Breast epithelium (tissue), 4 donors: ENCODE measurements at regions not wholly inside any gene's neighbourhood (a gene's known extent, or its start where the extent isn't known, plus 50 kb on each side); places are given as distances from the start of the nearest gene placed in this dataset.
"Not testable (repeated sequence)": the region's sequence is repeated elsewhere in the genome, so short reads cannot be mapped to it uniquely, and the experiment has no call there.

Source experiments
- DNase-seq, 2 donors: peaks; one replicate each; pipeline ENCODE4 v3.0.0-alpha.2; 2019; ENCODE audit warnings: low spot score in 2 of 2
- H3K27ac ChIP-seq, 2 donors: fragments of 200-600 bp; sonication (generic) in 1 of 2; one replicate each; pipeline ENCODE4 v1.5.1; 2016 to 2019; ENCODE audit warnings: mild to moderate bottlenecking in 1 of 2
- H3K27me3 ChIP-seq, 2 donors: fragments of 200-600 bp; sonication (generic) in 1 of 2; one replicate each; pipeline versions ENCODE4 v1.5.1 to v1.6.0; 2017 to 2019; ENCODE audit warnings: control low read depth in 1 of 2, mild to moderate bottlenecking in 1 of 2
- H3K36me3 ChIP-seq: fragments of 200-600 bp; one replicate; pipeline ENCODE4 v1.5.1; 2019
- H3K4me1 ChIP-seq, 2 donors: fragments of 200-600 bp; sonication (generic); one replicate each; pipeline ENCODE4 v1.5.1; 2016 to 2019; ENCODE audit warnings: control low read depth in 1 of 2
- H3K4me3 ChIP-seq, 3 donors: fragments of 200-600 bp; sonication (generic); 1 replicate in 2 of 3; 2 replicates in 1 of 3; pipeline ENCODE4 v1.5.1; 2016 to 2019; ENCODE audit warnings: mild to moderate bottlenecking in 3 of 3, moderate library complexity in 2 of 3
- H3K9me3 ChIP-seq, 2 donors: fragments of 200-600 bp; sonication (generic) in 1 of 2; one replicate each; pipeline ENCODE4 v1.5.1; 2016 to 2019; ENCODE audit warnings: control low read depth in 1 of 2
- POLR2A ChIP-seq: fragments of 450-650 bp; IDR thresholded peaks from one replicate; pipeline ENCODE4 v1.6.1; 2016; ENCODE audit warnings: antibody characterized with exemption, mild to moderate bottlenecking, moderate library complexity
- POLR2AphosphoS5 ChIP-seq, 3 donors: sonication (generic); formaldehyde crosslinking; IDR thresholded peaks; one replicate each; pipeline ENCODE4 v1.6.1; 2017; ENCODE audit warnings: antibody characterized with exemption in 3 of 3
- intact Hi-C: fragments of 100-400 bp; cut with DNase I; formaldehyde crosslinking; loops from one replicate; pipeline ENCODE4 v1.15.1; 2023; ENCODE audit warnings: low total_unique reads
- TF ChIP-seq, protein P1 (sequence below), 3 donors: fragments of 450-650 bp; IDR thresholded peaks; one replicate each; pipeline ENCODE4 v1.5.1; 2016 to 2017; ENCODE audit warnings: antibody characterized with exemption in 3 of 3, mild to moderate bottlenecking in 3 of 3, moderate library complexity in 3 of 3

DNA sequence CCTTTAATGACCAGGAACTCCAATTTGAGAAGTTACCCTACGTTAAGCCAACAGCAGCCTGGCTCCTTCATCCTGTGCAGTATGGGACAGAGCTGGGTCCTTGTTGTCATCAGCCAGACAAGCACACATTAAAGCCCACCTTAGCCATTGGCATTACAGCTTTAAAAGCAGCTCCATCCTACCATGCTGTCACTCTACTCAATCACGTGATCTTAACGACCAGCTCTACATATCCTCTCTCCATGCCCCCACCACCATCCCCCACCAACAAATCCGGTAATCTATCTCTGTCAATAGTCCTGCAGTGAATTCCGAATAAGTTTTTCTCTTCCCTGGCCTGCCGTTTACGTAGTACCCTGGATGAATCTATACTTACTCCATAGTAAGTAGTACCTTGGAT is 82.9 kb upstream of the DGKG start:
- TF ChIP-seq POLR2A, result no peak
- TF ChIP-seq POLR2AphosphoS5 (IDR thresholded peaks at IDR 0.05), result no peak
- TF ChIP-seq, protein P1, sequence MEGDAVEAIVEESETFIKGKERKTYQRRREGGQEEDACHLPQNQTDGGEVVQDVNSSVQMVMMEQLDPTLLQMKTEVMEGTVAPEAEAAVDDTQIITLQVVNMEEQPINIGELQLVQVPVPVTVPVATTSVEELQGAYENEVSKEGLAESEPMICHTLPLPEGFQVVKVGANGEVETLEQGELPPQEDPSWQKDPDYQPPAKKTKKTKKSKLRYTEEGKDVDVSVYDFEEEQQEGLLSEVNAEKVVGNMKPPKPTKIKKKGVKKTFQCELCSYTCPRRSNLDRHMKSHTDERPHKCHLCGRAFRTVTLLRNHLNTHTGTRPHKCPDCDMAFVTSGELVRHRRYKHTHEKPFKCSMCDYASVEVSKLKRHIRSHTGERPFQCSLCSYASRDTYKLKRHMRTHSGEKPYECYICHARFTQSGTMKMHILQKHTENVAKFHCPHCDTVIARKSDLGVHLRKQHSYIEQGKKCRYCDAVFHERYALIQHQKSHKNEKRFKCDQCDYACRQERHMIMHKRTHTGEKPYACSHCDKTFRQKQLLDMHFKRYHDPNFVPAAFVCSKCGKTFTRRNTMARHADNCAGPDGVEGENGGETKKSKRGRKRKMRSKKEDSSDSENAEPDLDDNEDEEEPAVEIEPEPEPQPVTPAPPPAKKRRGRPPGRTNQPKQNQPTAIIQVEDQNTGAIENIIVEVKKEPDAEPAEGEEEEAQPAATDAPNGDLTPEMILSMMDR (IDR thresholded peaks at IDR 0.05), result no peak
- intact Hi-C loops, result loop anchor here (5.0 kb wide), 1 partner anchor 313 kb away; no protein-coding TSS in a partner anchor
- Histone ChIP-seq H3K4me1 (no peaks in the 10 kb centered on the region), H3K36me3 (no peaks in the 10 kb centered on the region), H3K4me3 (no peak overlapping the region), H3K27ac (no peak overlapping the region), H3K27me3 (no peaks in the 10 kb centered on the region), H3K9me3 (no peaks in the 10 kb centered on the region)
- no peak for DNase-seq

DNA sequence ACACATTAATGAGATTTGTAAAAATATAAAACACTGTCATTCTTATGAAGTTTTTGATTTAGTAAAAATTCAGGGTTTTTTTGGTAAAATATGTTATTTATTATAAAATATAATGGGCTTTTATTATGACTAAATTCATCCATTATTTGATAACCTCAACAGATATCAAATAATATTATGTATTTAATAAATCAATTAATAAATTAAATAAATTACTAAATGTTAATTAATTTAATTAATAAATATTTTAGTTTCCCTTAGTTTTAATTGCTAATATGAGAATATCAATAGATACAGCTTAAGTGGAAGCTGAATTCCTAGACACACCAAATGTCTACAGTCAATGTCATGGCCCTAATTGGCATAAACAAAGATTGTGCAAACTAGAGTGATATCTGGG is 82.3 kb upstream of the DGKG start:
- Histone ChIP-seq H3K36me3 (no peaks in the 10 kb centered on the region), H3K27ac (no peak overlapping the region), H3K4me1 (no peaks in the 10 kb centered on the region), H3K27me3 (no peaks in the 10 kb centered on the region), H3K9me3 (no peaks in the 10 kb centered on the region), H3K4me3 (no peak overlapping the region)
- TF ChIP-seq POLR2AphosphoS5 (IDR thresholded peaks at IDR 0.05) (no peak), POLR2A (no peak)
- TF ChIP-seq, protein P1 (IDR thresholded peaks at IDR 0.05), result no peak
- DNase-seq, result no peak
- intact Hi-C loops, result no loop called here

DNA sequence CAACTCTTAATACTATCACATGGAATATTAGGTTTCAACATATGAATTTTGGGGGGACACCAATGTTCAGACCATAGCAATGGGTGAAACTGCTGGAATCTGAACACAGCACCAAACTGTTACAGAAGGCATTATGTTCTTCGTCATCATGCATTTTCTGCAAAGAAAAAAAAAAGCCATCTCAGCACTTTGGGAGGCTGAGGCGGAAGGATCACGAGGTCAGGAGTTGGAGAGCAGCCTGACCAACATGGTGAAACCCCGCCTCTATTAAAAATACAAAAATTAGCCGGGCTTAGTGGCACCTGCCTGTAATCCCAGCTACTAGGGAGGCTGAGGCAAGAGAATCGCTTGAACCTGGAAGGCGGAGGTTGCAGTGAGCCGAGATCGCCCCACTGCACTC is 80.9 kb upstream of the DGKG start:
- DNase-seq, H3K4me3 ChIP-seq, H3K4me1 ChIP-seq, intact Hi-C loops, H3K27me3 ChIP-seq, H3K36me3 ChIP-seq, H3K9me3 ChIP-seq, H3K27ac ChIP-seq: not testable (repeated sequence)

DNA sequence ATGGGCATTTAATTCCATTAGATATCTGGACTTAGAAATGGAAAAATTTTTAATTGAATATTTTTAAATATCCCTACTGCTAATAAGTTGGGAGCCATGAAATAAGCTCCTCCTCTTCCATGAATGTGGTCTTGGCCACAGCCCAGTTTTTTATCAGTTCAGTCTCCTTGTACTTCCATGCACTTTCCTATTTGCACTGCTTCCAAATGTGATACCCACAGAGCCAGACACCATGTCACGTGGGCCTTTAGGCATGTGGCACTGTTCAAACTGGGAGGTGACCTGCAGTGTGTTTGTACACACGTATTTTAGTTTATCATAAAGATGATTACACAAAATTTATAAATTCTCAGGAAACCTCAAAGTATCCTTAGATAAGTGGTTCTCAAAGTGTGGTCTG is 80.1 kb upstream of the DGKG start:
- Histone ChIP-seq H3K9me3 (no peaks in the 10 kb centered on the region), H3K4me1 (no peaks in the 10 kb centered on the region), H3K4me3 (no peak overlapping the region), H3K27ac (no peak overlapping the region), H3K27me3 (no peaks in the 10 kb centered on the region), H3K36me3 (no peaks in the 10 kb centered on the region)
- intact Hi-C loops, result no loop called here
- no peak for DNase-seq
- TF ChIP-seq POLR2A (no peak), POLR2AphosphoS5 (IDR thresholded peaks at IDR 0.05) (no peak)
- TF ChIP-seq, protein P1 (IDR thresholded peaks at IDR 0.05), result no peak

DNA sequence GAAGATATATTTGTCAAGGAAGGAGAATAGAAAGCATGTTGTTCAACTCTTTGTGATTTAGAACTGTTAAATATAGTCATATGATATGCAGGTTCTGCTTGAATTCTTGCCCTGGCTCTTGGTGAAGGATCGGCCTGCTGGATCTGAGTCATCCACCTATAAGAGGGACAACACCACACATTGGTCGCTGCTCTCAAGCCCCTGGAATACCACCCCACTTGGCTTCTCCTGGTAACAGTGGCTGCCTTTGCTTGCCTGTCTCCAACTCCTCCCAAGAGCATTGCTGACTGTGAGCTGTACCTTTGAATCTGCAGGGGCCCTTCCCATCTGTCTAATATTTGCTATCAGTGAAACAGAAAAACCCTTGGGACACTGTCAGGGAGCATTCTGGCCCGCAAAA is 78.9 kb upstream of the DGKG start:
- Histone ChIP-seq H3K4me1 (no peaks in the 10 kb centered on the region), H3K4me3 (no peak overlapping the region), H3K27me3 (no peaks in the 10 kb centered on the region), H3K9me3 (no peaks in the 10 kb centered on the region), H3K27ac (no peak overlapping the region), H3K36me3 (no peaks in the 10 kb centered on the region)
- intact Hi-C loops, result no loop called here
- no peak for DNase-seq
- TF ChIP-seq, protein P1 (IDR thresholded peaks at IDR 0.05), result no peak
- TF ChIP-seq POLR2A (no peak), POLR2AphosphoS5 (IDR thresholded peaks at IDR 0.05) (no peak)

DNA sequence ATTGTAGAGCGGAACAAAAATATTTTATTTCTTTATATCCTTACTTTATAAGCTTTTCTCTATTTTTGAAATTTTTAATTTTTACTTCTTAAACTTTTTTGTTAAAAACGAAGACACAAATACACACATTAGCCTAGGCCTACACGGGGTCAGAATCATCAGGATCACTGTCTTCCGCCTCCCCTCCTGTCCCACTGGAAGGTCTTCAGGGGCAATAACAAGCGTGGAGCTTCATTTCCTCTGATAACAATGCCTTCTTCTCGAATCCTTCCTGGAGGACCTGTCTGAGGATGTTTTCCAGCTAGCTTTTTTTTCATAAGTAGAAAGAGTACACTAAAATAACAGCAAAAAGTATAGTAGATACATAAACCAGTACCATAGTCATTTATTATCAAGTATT is 77.7 kb upstream of the DGKG start:
- intact Hi-C loops, result no loop called here
- Histone ChIP-seq H3K27ac (no peak overlapping the region), H3K4me1 (no peaks in the 10 kb centered on the region), H3K27me3 (no peaks in the 10 kb centered on the region), H3K36me3 (no peaks in the 10 kb centered on the region), H3K9me3 (no peaks in the 10 kb centered on the region), H3K4me3 (no peak overlapping the region)
- TF ChIP-seq, protein P1 (IDR thresholded peaks at IDR 0.05), result no peak
- no peak for TF ChIP-seq POLR2A
- no peak for TF ChIP-seq POLR2AphosphoS5 (IDR thresholded peaks at IDR 0.05)
- DNase-seq, result no peak

DNA sequence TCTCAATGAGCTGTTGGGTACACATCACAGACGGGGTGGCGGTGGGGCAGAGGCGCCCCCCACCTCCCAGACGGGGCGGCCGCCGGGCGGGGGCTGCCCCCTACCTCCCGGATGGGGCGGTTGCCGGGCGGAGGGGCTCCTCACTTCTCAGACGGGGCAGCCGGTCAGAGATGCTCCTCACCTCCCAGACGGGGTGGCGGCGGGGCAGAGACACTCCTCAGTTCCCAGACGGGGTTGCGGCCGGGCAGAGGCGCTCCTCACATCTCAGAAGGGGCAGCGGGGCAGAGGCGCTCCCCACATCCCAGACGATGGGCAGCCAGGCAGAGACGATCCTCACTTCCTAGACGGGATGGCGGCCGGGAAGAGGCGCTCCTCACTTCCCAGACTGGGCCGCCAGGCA is 73.3 kb upstream of the DGKG start:
- intact Hi-C loops, H3K36me3 ChIP-seq, H3K4me3 ChIP-seq, H3K27me3 ChIP-seq, H3K4me1 ChIP-seq, DNase-seq, H3K27ac ChIP-seq, H3K9me3 ChIP-seq: not testable (repeated sequence)
